ENCODE measurements at regions not wholly inside any gene's neighbourhood (a gene's known extent, or its start where the extent isn't known, plus 50 kb on each side); places are given as distances from the start of the nearest gene placed in this dataset.
A peak's percentile ranks its signal among the peaks of the same experiment; 100 is the strongest.

GRCh38 chr13:47121092-47121763 is 224.4 kb upstream of the HTR2A start:
- no peak for DNase-seq

GRCh38 chr13:47120282-47120681 is 223.4 kb upstream of the HTR2A start:
- DNase-seq = no peak

DNA sequence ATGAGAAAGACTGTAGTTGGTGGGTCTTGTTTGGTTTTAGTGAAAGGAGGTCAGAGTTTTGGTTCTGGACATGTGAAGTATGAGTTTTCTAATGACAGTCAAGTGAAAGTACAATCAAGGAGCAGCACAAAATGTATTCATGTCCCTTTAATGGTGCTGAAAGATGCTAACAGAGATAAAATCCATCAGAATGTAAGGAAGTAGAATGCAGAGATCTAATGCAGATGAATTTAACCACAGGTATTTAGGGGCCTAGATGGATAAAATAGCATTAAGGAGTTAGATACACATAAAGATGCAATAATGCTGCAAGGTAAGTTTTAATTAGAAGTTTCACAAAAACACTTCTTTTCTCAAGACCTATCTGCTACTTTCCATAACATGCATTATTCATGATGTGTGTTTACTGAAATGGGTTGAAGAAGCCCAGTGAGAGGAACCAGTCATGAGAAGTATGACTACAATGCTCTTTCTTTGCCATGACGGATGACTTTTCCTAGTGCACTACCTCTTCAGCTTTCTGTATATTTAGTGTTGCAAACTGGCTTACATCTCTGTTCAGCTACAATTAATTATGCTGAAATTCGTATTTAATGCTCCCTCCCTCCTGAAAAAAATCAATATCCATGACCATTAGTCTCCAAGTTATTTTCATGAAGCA is 222.9 kb upstream of the HTR2A start:
- no peak for DNase-seq

DNA sequence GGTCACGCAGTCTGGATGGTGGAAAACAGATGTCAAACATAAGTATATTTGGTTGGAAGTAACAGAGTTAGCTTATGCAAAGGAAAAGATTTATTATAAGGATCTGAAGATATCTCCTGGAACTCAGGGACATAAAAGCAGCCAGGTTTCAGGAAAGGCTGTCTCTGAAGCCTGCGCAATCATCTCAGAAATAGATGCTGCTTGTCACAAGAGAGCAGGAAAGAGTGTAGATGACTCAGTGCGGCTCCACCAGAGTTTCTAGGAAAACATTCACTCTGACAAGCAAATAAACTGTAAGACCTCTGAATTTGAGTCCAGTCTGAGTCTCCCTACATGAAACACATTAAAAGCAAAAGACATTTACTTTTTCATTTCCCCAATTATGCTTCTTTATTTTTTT is 220.4 kb upstream of the HTR2A start:
- DNase-seq = peak in 2 of 51 donors; percentile 1 to 27

DNA sequence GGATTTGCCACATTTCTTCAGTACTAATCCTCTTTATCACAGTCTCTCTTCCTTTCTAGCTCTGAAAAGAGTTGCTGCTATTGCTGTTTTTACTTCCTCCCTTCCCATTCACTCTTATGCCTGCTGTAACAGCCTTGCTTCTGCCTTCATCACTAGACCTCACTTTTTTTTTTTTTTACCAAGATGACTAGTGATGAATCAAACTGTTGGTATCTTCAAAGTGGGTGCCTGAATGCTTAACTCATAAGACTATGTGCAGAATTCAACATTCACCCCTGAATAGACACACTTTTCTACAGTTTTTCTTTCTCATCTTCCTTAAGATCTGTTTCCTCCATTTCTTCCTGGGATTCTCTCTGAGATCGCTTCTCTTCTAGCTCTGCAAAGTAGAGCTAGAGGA is 217.2 kb upstream of the HTR2A start:
- DNase-seq = no peak

DNA sequence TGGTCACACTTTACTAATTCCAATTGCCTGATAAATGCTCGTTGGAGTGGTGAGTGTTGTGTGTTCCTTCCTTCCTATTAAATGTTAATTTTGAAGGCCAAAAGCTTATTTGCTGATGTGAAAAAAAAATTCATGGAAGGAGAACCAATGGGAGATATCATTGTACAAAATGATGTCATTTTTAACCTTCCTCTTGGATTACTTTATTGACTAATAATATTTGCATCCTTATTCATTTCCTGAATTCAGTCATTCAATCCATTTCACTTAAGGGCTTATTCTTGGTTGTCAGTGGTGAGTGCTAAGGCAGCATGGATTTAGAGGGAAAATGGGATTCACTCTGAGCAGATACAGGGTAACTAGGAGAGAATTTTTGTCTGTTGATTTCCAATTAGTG is 216.0 kb upstream of the HTR2A start:
- DNase-seq = no peak

DNA sequence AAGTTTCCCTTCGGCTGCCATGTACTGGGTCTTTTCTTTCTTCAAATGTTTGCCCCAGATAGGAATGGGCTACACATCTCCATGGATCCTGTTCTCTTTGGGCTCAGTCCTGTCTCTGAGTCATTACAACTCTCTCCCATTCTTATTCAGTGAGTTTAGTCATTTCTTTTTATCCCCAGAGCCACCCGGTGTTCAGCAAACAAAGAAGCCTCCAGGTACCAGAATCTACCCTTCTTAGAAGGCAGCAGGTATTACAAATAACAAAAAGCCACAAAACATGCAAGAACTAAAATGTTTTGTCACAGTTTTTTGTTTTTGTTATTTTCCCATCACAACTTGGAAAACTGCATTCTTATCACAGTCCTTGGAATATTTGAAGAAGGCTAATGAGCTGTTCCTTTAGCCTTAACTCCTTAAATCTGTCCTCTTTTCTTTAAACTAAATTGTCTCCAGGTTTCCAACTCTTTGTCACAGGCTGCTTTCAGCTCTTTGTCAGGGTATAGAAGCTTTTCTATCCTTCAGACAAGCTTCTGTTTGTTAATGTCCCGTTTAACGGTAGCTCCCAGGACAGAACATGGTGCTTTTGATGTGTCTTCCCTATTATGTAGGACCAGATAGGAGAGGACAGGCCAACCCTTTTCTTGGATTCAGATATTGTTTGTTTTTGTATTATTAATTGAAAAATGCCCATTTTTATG is 215.5 kb upstream of the HTR2A start:
- DNase-seq = no peak

- DNase-seq = no peak
Measured at GRCh38 chr13:47111499-47111898, 214.6 kb upstream of the HTR2A start.

DNA sequence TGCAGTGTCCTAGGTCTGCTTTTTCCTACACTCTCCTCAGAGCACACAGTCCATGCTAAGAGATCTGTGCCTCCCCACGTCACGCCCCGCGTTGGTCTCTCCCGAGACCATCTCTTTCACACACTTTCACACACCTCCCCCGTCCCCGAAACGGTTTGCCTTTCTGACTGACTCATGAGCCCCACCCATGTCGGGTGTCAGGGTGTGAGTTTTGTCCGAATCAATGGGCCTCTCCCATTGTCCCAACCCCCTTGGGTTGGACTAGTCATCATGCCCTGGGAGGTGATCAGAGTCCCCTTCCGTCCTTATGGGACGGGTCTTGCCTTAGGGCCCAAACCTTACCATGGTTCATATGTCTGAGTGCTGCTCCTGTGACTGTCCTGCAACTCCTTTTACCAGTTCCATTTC is 214.0 kb upstream of the HTR2A start:
- DNase-seq = no peak

DNA sequence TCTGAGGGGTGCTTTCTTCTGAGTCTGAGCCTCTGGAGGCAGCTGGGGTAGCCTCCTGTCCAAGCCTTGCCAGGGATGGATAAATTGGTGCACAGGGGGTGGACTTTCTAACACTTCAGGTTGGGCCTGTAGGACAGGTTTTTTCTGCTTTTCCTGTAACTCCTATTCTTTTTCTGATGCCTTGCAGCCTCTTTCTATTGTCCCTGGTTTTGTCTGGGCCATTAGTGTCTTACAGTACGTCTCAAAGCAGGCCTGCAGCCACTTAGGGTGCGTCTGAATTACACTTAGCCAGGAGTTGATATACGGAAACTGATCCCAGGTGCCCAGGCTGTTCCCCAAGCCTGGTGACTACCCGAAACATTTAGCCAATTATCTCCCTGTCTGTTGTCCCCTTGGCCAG is 213.3 kb upstream of the HTR2A start:
- DNase-seq = no peak

- DNase-seq = no peak
Measured at GRCh38 chr13:47109028-47109427, 212.2 kb upstream of the HTR2A start.

DNA sequence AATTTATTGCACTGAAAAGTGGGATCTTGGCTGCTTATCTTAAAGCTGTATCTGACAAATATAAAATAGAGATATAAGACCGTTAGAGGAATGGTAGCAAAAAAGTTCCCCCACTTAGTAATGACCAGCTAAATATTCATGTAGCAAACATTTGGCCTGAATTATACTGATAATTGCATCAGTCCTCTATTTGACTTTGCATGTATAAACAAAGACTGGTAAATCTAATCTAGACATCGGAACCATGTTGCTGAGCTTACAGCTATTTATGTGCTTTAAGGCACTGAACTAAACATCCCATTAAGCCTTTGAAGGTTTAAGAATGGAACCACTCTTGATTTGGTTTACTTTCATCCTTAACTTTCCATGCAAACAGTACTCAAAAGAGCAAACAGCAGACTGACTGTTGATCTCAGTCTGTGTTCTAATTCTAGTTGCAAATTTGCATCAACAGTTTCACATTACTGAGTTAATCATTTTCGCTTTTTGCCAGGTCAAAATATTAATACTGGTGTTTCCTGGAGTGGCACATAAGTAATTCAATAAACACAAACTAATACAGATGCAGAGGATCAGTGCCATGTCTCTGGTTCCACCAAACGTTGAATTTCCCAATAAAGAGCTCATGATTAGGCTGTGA is 203.5 kb upstream of the HTR2A start:
- no peak for DNase-seq

DNA sequence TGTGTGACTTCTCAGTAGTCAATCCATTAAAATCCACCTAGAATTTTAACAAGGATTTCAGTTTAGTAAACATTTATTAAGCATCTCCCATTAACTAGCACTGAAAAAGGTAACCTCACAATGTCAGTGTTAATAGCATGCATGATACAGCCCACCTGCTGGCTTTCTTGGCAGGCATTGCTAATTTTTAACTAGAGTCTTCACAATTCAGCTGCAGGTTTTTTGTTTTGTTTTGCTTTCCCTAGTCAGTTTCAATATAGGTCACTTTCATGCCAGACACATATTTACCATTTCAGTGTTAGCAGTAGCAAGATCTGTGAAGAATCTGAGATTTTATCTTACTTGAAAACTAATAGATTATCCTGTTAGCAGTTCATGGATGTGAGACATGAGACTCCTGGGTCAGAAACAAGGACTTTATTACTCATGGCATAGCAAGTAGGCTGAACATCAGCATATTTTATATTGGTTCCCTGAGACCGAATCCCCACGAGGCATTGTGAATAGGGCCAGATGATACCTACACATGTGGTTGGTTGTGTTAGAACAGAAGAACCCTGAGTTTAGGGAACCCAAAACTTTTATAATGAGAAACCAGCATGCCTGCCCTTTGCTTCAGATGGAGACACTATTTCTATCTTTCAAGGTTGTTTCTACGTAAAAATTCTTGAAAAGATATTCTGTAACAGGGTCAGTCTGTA is 198.0 kb upstream of the HTR2A start:
- no peak for DNase-seq

DNA sequence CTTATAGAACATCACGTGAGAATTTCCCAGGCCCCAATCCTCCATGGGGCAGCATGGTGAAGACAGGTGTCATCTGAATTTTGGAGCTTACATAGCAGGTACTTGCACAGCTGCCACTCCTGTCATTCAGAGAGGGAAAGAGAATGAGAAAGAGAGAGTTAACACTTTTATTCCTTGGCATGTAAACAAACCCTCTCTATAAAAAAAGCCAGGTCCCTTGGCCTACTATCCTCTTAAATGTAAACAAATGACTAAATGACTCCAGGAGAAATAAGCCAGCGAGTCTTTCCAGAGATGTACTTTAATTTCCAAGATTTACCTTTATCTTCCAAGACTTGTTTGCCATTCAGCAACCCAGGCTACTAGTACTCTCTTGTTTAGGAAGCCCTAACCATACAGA is 195.3 kb upstream of the HTR2A start:
- no peak for DNase-seq

DNA sequence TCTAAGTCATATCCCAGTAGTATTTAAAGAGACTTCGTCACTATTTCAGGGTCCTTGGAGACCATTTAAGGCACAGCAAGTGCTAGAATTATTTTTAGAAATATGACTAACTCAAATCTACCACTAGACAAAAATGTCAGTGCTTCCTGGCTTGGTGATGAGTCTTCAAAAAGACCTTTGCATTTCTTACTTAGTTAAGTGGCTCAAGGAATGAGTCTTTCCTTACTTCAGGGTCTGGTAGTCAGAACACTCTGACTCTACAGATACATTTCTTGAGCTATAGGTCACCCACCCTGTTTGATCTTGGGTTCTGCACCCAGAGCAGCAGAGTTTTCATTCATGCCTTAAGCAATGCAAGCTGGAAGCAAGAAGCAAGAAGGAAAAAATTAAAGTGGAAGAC is 191.0 kb upstream of the HTR2A start:
- no peak for DNase-seq

GRCh38 chr13:47087241-47087640 is 190.4 kb upstream of the HTR2A start:
- no peak for DNase-seq

GRCh38 chr13:47085346-47085745 is 188.5 kb upstream of the HTR2A start:
- DNase-seq = no peak

DNA sequence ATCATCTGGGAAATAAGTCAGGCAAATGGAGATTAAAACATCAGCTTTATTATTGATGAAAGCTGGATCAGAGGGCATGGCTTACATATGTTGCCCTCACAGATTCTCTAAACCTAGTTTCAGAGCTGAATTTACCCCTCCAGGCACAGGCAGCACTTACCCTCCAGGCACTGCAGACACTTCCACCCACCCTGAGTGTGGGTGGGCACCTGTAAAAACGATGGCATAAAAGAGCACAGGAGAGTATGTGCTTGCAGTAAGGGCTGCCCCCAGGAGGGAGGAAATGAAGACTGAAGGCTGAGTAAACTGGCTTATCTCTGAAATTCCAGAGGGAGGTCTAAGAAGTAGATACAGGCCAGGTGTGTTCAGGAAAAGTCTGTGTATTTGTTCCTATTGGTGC is 185.0 kb upstream of the HTR2A start:
- DNase-seq = no peak

DNA sequence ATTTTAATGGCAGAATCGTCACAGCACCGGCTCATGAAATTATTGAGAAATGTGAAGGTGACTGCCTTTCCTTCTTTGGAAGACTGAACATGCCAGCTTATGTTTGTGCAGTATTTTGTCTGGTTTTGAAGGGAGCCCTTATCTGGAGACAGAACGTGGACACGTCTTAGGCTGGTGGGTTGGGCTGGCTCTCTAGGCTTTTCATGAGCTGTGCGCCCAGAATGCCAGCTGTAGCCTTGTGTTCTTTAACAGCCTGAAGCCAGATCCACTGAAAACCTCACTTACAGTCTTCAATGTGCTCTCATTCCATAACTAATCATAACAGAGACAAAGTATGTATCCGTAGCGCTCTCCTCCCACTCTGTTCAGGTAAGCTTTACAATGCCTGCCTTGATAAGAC is 184.4 kb upstream of the HTR2A start:
- peak in 1 of 51 donors; percentile 19 for DNase-seq

DNA sequence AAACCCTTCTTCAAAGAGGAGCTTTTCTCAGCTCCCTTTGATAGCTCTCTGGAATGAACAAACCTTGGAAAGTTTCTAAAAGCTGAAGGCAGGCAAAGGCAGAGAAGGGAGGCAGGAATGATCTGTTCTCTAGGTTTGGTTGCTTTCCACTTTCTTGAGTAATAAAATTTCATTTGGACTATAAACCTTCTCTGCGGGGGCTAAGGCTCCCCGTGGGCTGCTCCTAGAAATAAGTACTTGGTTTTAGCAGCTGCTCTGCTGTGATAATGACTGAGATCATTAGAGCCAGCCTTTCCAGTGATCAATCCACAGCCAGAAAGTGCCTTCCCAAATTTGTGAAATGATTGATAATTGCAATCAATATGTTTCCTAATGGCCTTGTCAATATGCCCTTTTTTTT is 183.8 kb upstream of the HTR2A start:
- DNase-seq = no peak

GRCh38 chr13:47076500-47076899 is 179.6 kb upstream of the HTR2A start:
- DNase-seq = no peak

- DNase-seq = no peak
Measured at GRCh38 chr13:47069133-47069532, 172.3 kb upstream of the HTR2A start.

Data from hypothalamus (tissue), 51 donors.